8988T (cell line): ENCODE measurements at regions not wholly inside any gene's neighbourhood (a gene's known extent, or its start where the extent isn't known, plus 50 kb on each side); places are given as distances from the start of the nearest gene placed in this dataset.
"Not testable (repeated sequence)": the region's sequence is repeated elsewhere in the genome, so short reads cannot be mapped to it uniquely, and the experiment has no call there.

Source experiments
- DNase-seq: peaks from one replicate; pipeline ENCODE4 v3.0.0; 2011

DNA sequence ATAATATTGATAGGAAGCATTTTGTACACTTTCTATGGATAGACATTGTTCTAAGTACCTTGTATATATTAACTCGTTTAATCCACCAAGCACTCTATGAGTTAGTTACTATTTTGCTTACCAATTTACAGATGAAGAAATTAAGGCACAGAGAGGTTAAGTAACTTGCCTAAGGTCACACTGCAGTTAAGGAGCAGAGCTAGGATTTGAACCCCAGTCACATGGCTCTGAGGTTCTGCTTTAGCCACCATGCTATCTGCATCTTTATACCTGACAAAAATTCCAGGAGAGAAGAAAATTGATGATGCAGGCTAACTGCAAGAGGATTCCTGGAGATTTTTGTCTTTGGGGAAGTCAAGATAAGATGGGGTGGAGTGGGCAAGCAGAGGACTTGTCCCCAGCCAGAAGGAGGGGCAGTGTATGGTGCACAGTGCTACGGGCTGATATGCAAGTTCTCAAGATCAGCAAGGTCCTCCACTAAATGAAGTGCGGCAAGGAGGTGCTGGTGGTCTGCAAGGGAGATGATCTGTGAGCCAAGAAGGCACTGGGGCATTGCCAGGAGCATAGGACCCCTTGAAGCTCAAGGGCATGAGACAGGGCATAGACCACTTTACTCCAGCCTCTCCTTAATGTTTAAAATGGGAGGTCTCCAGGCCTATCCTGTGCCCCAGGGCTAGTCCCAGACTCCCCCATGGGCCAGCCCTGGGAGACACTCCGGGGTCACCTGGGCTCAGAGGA lies 430.6 kb downstream of the RPS24 start:
- no peak for DNase-seq

DNA sequence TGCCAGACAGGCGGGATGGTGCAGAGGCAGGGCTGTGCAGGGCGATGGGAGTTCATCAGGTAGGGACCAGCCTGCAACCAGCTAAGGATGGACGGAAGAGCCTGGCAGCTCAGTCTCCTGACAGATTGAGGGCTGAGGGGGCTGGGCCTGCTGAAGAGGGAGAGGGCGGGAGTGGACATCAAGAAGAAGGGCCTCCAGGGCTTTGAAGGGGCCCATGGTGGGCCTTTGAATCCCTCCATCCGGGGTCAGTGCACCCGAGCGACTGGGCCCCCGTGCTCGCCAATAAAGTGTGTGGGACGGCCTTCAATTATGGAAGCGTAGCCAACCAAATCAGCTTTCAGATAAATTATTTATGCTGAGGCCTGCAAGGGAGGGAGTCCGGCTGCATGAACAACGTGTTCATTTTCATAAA lies 431.2 kb downstream of the RPS24 start:
- DNase-seq: no peak

DNA sequence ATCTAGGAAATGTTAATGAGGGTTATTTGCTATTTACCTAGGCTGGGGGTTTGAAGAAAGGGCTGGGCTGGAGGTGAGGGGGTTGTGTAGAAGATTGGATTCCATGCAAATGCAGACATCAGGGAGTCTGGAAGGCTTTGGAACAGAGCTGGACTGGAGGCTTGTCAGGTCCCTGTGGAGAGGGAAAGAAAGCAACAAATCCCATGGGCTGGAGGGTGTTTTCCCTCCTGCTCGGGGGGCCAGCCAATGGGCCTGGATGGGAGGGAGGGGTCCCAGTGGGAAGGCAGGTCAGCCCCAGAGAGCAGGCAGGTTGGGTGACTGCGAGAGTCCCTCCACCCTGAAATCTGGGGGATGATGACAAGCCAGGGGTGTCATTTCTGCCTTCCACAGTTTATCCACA lies 431.8 kb downstream of the RPS24 start:
- no peak for DNase-seq

DNA sequence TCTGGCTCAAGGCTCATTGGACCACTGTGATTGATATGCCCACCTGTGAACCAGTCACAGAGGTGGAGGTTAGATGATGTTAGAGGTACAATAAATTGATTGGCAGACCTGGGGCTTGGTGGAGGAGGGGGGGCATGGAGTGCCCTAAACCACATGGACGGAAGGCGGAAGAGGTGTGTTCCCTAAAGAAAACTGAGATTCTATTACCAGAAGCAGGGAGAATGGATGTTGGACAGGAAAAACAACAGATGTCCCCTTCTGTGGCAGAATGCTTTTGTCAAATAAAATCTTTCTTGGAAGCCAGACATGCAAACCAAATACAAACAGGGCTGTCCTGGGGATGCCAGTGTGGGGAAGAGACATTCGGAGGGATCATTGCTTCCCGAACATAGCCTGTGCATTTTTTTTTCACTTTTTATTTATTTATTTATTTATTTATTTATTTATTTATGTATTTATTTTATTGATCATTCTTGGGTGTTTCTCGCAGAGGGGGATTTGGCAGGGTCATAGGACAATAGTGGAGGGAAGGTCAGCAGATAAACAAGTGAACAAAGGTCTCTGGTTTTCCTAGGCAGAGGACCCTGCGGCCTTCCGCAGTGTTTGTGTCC lies 433.9 kb downstream of the RPS24 start:
- no peak for DNase-seq

DNA sequence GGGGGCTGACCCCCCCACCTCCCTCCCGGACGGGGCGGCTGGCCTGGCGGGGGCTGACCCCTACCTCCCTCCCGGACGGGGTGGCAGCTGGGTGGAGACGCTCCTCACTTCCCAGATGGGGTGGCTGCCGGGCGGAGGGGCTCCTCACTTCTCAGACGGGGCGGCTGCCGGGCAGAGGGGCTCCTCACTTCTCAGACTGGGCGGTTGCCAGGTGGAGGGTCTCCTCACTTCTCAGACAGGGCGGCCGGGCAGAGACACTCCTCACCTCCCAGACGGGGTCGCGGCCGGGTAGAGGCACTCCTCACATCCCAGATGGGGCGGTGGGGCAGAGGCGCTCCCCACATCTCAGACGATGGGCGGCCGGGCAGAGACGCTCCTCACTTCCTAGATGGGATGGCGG lies 435.1 kb downstream of the RPS24 start:
- DNase-seq: not testable (repeated sequence)

- no peak for DNase-seq
These were observed 436.8 kb downstream of the RPS24 start for GRCh38 chr10:78470267-78471103.

- no peak for DNase-seq
These were observed 437.7 kb downstream of the RPS24 start for GRCh38 chr10:78471326-78471722.

DNA sequence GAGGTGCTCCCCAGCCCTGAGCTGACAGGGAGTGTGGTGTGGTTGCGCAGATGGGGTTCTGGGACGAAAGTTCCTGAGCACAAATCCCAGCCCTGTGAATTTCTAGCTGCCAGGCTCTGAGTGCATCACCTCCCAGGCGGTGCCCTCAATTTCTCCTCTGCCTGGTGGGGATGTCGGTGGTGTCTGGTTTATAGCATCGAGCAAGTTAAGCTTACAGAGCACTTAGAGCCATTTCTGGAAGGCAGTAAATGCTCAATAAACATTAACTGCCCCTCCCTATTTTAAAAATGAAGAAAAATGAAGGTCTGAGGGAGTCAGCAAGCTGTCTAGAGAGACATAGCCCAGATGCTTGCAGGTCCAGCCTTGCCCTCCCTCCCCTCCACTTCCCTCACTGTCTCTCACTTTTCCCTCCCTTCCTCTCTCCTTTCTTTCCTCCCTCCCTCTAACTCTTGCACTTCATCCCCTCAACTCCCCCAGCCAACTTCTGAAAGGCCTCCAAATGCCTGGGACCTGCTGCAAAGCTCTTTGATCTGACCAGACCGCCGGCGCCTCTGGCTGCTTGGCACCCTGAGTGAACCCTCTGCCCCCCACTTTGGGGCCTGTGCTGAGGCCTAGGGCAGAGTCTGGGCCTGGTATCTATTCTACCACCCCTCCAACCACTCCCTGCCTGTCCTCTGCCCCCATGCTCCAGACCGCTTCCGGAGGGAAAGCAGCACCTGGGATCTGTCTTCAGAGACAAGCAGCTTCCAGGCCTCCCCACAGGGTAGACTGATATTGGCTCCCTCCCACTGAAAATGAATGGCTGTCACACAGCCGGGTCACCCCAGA lies 438.3 kb downstream of the RPS24 start:
- DNase-seq: no peak

DNA sequence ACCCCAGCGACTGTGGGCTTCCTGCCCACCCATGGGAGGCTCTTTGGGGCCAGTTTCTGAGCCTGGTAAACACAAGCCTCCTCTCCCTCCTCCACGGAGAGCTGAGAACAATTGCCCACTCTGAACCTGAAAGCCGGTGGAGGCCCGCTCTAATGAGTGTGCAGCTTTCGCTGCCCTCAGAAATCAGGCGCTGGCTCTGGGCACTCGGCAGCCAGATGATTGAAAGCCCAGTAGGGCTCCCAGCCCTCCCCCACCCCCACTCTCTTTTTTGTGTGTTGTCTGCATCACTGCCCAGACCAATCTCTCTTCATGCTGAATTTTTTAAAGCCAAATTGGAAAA lies 438.9 kb downstream of the RPS24 start:
- no peak for DNase-seq

- DNase-seq: no peak
These were observed 439.3 kb downstream of the RPS24 start for GRCh38 chr10:78473006-78473405.

GRCh38 chr10:78474743-78475142 lies 441.1 kb downstream of the RPS24 start:
- DNase-seq: no peak

DNA sequence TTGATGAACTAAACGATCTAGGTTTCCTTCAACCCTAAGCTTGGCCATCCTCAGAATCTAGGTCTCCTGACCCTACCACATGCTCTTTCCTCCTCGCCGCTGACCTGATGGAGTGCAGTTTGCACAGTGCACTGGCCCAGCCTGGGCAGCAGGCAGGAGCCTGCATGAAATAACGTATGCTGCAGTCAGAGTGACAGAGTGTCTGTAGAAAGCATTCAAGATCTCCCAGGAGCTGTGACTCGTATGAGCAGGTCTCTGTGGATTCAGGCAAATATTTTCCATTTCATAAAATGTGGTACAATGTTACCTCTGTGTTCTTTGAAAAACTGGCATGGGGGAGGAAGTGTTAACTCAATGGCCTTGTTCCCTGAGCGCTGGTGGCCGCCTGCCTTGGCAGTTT lies 441.8 kb downstream of the RPS24 start:
- DNase-seq: no peak

DNA sequence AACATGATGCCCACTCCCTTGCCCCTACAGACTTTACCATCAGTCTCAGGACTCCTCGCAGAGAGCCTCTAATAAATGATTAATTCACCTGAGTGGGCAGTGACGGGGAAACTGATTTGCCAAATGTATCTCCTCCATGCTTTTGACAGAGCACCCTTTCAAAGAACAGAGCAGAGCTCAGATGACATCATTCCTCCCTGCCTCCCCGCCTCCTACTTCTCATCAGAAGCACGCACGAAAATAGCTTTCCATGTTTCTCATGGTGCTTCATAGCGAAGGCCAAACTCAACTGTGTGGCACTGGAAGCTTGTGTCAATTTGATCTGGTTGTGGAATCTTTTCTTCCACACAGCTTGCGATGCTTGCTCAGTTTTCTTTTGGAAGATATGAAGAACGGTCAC lies 442.5 kb downstream of the RPS24 start:
- no peak for DNase-seq

DNA sequence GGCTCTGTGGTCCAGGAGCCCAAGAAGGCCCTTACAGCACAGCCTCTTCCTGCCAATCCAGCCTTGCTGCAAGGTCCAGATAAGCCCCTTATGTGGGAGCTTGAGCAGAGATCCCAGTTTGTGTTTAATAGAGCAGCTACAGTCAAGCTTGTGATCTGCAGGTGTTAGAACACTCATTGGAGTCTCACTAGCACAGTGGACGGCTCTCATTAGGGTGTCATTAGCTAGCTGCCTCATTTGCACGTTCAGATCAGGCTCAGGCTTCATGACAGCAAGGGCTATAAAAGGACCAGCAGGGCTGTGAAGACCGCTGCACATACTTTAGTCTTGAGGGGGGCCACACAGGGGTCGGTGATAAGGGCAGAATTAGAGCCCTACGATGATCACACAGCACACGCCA lies 443.2 kb downstream of the RPS24 start:
- DNase-seq: no peak

GRCh38 chr10:78478919-78479318 lies 445.3 kb downstream of the RPS24 start:
- no peak for DNase-seq

DNA sequence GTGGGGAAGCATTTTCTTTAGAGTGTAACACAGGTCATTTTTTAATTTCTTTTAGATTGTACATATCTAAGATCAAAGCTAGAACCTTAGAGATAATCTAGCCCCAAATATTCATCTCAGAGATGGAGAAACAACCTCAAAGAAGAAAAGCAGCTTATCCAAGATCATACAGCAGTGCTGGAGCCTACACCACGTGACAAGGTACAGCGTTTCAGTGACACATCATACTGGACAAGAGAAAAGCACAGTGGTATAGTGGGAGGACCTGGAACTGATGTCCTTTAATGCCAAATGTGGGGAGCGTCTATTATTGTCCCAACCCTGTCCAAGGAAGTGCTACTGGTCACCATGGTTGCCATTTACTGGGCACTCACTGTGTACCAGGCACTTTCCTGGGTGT lies 445.8 kb downstream of the RPS24 start:
- DNase-seq: no peak

DNA sequence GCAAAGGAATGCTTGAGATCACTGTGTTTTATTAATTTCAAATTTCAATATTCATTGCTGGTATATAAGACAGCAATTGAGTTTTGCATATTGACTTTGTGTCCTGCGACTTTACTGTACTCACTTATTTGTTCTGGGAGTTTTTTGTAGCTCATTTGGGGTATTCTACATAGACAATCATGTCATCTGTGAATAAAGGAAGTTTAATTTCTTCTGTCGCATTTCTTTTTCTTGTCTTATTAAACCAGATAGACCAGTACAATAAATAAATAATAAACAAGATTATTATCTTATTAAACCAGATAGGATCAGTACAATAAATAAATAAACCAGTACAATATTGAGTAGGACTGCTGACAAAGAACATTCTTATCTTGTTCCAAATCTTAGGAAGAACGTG lies 448.2 kb downstream of the RPS24 start:
- no peak for DNase-seq

DNA sequence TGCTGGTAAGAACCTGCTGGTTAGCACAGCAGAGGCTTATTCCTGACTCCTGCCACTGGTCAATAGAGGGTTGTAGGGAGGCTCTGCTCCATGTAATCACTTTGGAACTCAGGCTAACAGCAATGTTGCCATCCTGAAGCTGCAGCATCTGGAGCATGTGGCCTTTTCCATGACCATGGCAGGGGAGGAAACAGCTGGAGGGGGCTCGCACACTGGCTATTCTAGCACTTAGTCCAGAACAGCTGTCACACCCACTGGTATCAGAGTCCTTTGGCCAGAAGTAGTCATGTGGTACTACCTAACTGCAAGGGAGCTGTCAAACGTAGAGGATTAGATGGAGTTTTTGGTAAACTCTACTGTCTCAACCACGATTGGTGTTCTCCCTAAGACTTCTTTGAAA lies 450.0 kb downstream of the RPS24 start:
- no peak for DNase-seq

GRCh38 chr10:78489034-78489433 lies 455.4 kb downstream of the RPS24 start:
- DNase-seq: no peak

DNA sequence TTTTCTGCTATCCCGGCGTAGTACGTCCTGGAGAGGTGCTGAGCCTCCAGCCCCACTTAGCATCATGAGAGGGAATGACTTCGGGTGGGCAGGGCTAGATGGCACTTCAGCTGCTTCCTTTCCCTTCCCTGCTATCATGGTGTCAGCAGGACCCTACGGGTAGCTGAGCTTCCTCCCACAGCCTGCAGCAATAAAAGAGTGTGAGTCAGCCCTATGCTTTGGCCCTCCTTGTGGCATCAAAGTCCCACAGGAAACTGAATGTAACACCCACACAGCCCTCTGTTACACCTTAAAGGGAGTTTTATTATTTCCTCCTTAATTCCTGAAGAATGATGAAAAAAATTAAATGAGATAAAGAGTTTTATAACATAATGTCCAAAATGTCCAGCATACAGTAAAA lies 458.1 kb downstream of the RPS24 start:
- DNase-seq: no peak

GRCh38 chr10:78492424-78492823 lies 458.8 kb downstream of the RPS24 start:
- DNase-seq: no peak

DNA sequence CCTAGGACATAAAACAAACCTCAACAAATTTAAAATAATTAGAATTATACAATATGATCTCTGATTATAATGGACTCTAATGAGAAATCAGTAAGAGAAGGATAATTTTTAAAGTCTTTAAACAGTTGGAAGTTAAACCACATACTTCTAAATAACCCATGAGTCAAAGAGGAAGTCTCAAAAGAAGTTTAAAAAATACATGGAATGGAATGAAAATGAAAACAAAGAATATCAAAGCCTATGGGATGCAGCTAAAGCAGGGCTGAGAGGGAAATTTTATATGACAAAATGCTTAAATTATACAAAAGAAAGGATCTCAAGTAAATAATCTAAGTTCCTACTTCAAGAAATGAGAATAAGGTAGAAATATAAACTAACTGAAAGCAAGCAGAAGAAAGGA lies 460.5 kb downstream of the RPS24 start:
- no peak for DNase-seq

DNA sequence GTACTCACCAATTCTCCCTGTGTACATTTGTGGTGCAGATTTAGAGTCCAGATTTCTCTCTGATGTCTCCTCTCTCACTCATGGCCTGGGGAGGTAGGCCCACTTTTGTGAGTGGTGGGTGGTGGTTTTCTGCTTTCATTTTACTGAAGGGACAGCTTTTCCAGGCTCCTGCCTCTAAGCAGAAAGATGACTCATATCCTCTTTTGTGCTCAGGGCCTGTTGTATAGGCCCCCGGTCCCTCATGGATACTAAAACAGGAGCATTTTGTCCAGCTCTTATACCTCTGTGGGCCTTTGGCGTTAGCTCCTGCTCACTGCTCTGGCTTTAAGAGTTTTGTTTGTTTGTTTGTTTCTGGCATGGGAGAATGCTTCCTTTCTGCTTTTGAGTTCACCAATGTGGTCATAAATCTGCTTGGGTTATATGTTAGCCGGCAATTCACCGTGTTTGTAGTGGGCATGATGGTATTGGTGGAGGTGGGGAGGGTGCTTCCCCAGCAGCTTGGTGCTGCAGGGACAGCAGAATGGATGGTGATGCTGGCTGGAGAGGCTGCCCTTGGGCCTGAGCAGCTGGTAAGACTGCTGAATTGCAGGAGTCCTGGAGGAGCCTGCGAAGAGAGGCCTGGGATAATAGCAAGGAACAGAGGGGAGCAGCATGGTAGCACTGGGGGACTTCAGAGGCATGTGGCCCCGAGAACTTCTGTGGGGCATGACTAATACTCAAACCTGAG lies 468.7 kb downstream of the RPS24 start:
- no peak for DNase-seq
